Gastrocnemius medialis (tissue), 4 donors: ENCODE measurements at regions not wholly inside any gene's neighbourhood (a gene's known extent, or its start where the extent isn't known, plus 50 kb on each side); places are given as distances from the start of the nearest gene placed in this dataset.

Experiments
- ATAC-seq, 2 donors: fragments of 150-250 bp; one replicate each; pipeline ENCODE4 v1.9.1; 2016
- DNase-seq, 2 donors: peaks; one replicate each; pipeline ENCODE4 v3.0.0-alpha.2; 2019
- H3K27ac ChIP-seq, 4 donors: fragments of 200-600 bp; sonication (generic); 1 replicate in 1 of 4; 2 replicates in 3 of 4; pipeline ENCODE4 v1.5.1; 2016 to 2018; ENCODE audit warnings: mild to moderate bottlenecking in 2 of 4, moderate library complexity in 1 of 4
- H3K27me3 ChIP-seq, 3 donors: fragments of 200-600 bp; sonication (generic) in 2 of 3; 1 replicate in 1 of 3; 2 replicates in 2 of 3; pipeline versions ENCODE4 v1.5.1 to v1.6.0; 2016 to 2019; ENCODE audit warnings: mild to moderate bottlenecking in 1 of 3, moderate library complexity in 1 of 3
- H3K36me3 ChIP-seq, 2 donors: fragments of 200-600 bp; sonication (generic) in 1 of 2; one replicate each; pipeline ENCODE4 v1.5.1; 2017 to 2018
- H3K4me1 ChIP-seq, 2 donors: fragments of 200-600 bp; sonication (generic) in 1 of 2; one replicate each; pipeline ENCODE4 v1.5.1; 2016 to 2017; ENCODE audit warnings: mild to moderate bottlenecking in 2 of 2
- H3K4me3 ChIP-seq, 4 donors: fragments of 200-600 bp; sonication (generic) in 3 of 4; 1 replicate in 1 of 4; 2 replicates in 3 of 4; pipeline ENCODE4 v1.5.1; 2016 to 2019; ENCODE audit warnings: mild to moderate bottlenecking in 2 of 4
- H3K9me3 ChIP-seq, 3 donors: fragments of 200-600 bp; sonication (generic) in 2 of 3; 1 replicate in 1 of 3; 2 replicates in 2 of 3; pipeline ENCODE4 v1.5.1; 2016 to 2019
- POLR2A ChIP-seq, 2 donors: fragments of 450-650 bp; IDR thresholded peaks; one replicate each; pipeline ENCODE4 v1.6.1; 2017; ENCODE audit warnings: antibody characterized with exemption in 2 of 2, mild to moderate bottlenecking in 2 of 2, moderate library complexity in 2 of 2
- in situ Hi-C, 4 donors: fragments of 200-750 bp; cut with MboI; loops; one replicate each; pipeline versions ENCODE4 v1.15.0 to v1.8.0; 2017; ENCODE audit warnings: low sequenced_read_pairs in 4 of 4
- intact Hi-C: fragments of 100-400 bp; cut with DNase I; formaldehyde crosslinking; loops from one replicate; pipeline ENCODE4 v1.15.1; 2023; ENCODE audit warnings: low total_unique reads
- TF ChIP-seq, protein P1 (sequence below), 5 experiments: fragments of 450-650 bp in 3 of 5; fragments of 200-600 bp in 2 of 5; sonication (generic) in 2 of 5; IDR thresholded peaks in 4 of 5; conservative IDR thresholded peaks in 1 of 5; 1 replicate in 4 of 5; 2 replicates in 1 of 5; pipeline ENCODE4 v1.5.1; 2016 to 2019; ENCODE audit warnings: antibody characterized with exemption in 5 of 5, mild to moderate bottlenecking in 3 of 5, moderate library complexity in 3 of 5

- H3K4me1 ChIP-seq: no peaks in the 10 kb centered on the region
- TF ChIP-seq, protein P1, sequence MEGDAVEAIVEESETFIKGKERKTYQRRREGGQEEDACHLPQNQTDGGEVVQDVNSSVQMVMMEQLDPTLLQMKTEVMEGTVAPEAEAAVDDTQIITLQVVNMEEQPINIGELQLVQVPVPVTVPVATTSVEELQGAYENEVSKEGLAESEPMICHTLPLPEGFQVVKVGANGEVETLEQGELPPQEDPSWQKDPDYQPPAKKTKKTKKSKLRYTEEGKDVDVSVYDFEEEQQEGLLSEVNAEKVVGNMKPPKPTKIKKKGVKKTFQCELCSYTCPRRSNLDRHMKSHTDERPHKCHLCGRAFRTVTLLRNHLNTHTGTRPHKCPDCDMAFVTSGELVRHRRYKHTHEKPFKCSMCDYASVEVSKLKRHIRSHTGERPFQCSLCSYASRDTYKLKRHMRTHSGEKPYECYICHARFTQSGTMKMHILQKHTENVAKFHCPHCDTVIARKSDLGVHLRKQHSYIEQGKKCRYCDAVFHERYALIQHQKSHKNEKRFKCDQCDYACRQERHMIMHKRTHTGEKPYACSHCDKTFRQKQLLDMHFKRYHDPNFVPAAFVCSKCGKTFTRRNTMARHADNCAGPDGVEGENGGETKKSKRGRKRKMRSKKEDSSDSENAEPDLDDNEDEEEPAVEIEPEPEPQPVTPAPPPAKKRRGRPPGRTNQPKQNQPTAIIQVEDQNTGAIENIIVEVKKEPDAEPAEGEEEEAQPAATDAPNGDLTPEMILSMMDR (IDR thresholded peaks at IDR 0.05 in 4 of 5, conservative IDR thresholded peaks at IDR 0.05 in 1 of 5): no peak
- TF ChIP-seq POLR2A (IDR thresholded peaks at IDR 0.05): no peak
- H3K27me3 ChIP-seq: no peaks in the 10 kb centered on the region
- intact Hi-C loops: no loop called here
- no peak for ATAC-seq
- in situ Hi-C loops: no loop called here
- no peak overlapping the region for H3K27ac ChIP-seq
- no peak overlapping the region for H3K4me3 ChIP-seq
- no peaks in the 10 kb centered on the region for H3K36me3 ChIP-seq
- H3K9me3 ChIP-seq: no peaks in the 10 kb centered on the region
- no peak for DNase-seq
Measured at GRCh38 chr2:221780281-221780688, 208.2 kb upstream of the EPHA4 start.

GRCh38 chr2:221779614-221780067, 207.5 kb upstream of the EPHA4 start:
- no peaks in the 10 kb centered on the region for H3K27me3 ChIP-seq
- DNase-seq (no peak), ATAC-seq (no peak)
- TF ChIP-seq, protein P1 (IDR thresholded peaks at IDR 0.05 in 4 of 5, conservative IDR thresholded peaks at IDR 0.05 in 1 of 5): no peak
- TF ChIP-seq POLR2A (IDR thresholded peaks at IDR 0.05): no peak
- intact Hi-C loops: no loop called here
- H3K4me3 ChIP-seq: no peak overlapping the region
- in situ Hi-C loops: no loop called here
- H3K9me3 ChIP-seq: no peaks in the 10 kb centered on the region
- H3K4me1 ChIP-seq: no peaks in the 10 kb centered on the region
- no peak overlapping the region for H3K27ac ChIP-seq
- H3K36me3 ChIP-seq: no peaks in the 10 kb centered on the region

GRCh38 chr2:221778025-221778424, 205.9 kb upstream of the EPHA4 start:
- no peak overlapping the region for H3K27ac ChIP-seq
- no peak for TF ChIP-seq POLR2A (IDR thresholded peaks at IDR 0.05)
- TF ChIP-seq, protein P1 (IDR thresholded peaks at IDR 0.05 in 4 of 5, conservative IDR thresholded peaks at IDR 0.05 in 1 of 5): no peak
- no peaks in the 10 kb centered on the region for H3K4me1 ChIP-seq
- DNase-seq: no peak
- H3K27me3 ChIP-seq: no peaks in the 10 kb centered on the region
- no peak for ATAC-seq
- no peaks in the 10 kb centered on the region for H3K36me3 ChIP-seq
- no peak overlapping the region for H3K4me3 ChIP-seq
- in situ Hi-C loops (no loop called here), intact Hi-C loops (no loop called here)
- no peaks in the 10 kb centered on the region for H3K9me3 ChIP-seq

GRCh38 chr2:221777119-221777518, 205.0 kb upstream of the EPHA4 start:
- intact Hi-C loops (no loop called here), in situ Hi-C loops (no loop called here)
- no peak for DNase-seq
- H3K4me3 ChIP-seq: no peak overlapping the region
- no peak for ATAC-seq
- no peaks in the 10 kb centered on the region for H3K27me3 ChIP-seq
- no peak overlapping the region for H3K27ac ChIP-seq
- TF ChIP-seq, protein P1 (IDR thresholded peaks at IDR 0.05 in 4 of 5, conservative IDR thresholded peaks at IDR 0.05 in 1 of 5): no peak
- no peak for TF ChIP-seq POLR2A (IDR thresholded peaks at IDR 0.05)
- H3K4me1 ChIP-seq: no peaks in the 10 kb centered on the region
- no peaks in the 10 kb centered on the region for H3K36me3 ChIP-seq
- H3K9me3 ChIP-seq: no peaks in the 10 kb centered on the region

GRCh38 chr2:221775096-221775495, 203.0 kb upstream of the EPHA4 start:
- in situ Hi-C loops: no loop called here
- Histone ChIP-seq H3K36me3 (no peaks in the 10 kb centered on the region), H3K4me3 (no peak overlapping the region), H3K4me1 (no peaks in the 10 kb centered on the region), H3K27me3 (no peaks in the 10 kb centered on the region), H3K27ac (no peak overlapping the region), H3K9me3 (no peaks in the 10 kb centered on the region)
- ATAC-seq (no peak), DNase-seq (no peak)
- intact Hi-C loops: no loop called here
- TF ChIP-seq, protein P1 (IDR thresholded peaks at IDR 0.05 in 4 of 5, conservative IDR thresholded peaks at IDR 0.05 in 1 of 5): no peak
- TF ChIP-seq POLR2A (IDR thresholded peaks at IDR 0.05): no peak
